Lung (tissue), 11 donors: ENCODE measurements at regions not wholly inside any gene's neighbourhood (a gene's known extent, or its start where the extent isn't known, plus 50 kb on each side); places are given as distances from the start of the nearest gene placed in this dataset.

ENCODE experiments used
- ATAC-seq: fragments of 200-7000 bp; cut with Tn5 transposase; one replicate; pipeline ENCODE4 v1.9.1; 2020; ENCODE audit warnings: moderate number of reproducible peaks; ENCODE audit not compliant: insufficient read depth, low FRiP score
- DNase-seq, 3 donors: peaks; one replicate each; pipeline ENCODE4 v3.0.0-alpha.2; 2013 to 2017
- H3K27ac ChIP-seq, 2 donors: one replicate each; pipeline ENCODE4 v1.5.1; 2013; ENCODE audit warnings: mild to moderate bottlenecking in 2 of 2, moderate library complexity in 2 of 2, control low read depth in 1 of 2, inconsistent platforms in 1 of 2, low read depth in 1 of 2, low read length in 1 of 2
- H3K27me3 ChIP-seq, 3 donors: one replicate each; pipeline ENCODE4 v1.5.1; 2013; ENCODE audit warnings: low read length in 2 of 3; ENCODE audit not compliant: control insufficient read depth in 3 of 3, insufficient read depth in 3 of 3
- H3K36me3 ChIP-seq, 4 donors: one replicate each; pipeline ENCODE4 v1.5.1; 2013; ENCODE audit warnings: low read length in 4 of 4, mild to moderate bottlenecking in 1 of 4, moderate library complexity in 1 of 4; ENCODE audit not compliant: control insufficient read depth in 4 of 4, insufficient read depth in 4 of 4
- H3K4me1 ChIP-seq, 5 donors: one replicate each; pipeline ENCODE4 v1.5.1; 2013; ENCODE audit warnings: low read length in 5 of 5, mild to moderate bottlenecking in 2 of 5, moderate library complexity in 1 of 5; ENCODE audit not compliant: control insufficient read depth in 5 of 5, insufficient read depth in 5 of 5
- H3K4me3 ChIP-seq: one replicate; pipeline ENCODE4 v1.5.1; 2013; ENCODE audit warnings: mild to moderate bottlenecking, control low read depth, moderate library complexity
- H3K9ac ChIP-seq, 2 donors: one replicate each; pipeline ENCODE4 v1.5.1; 2013; ENCODE audit warnings: low read length in 2 of 2, control low read depth in 1 of 2; ENCODE audit not compliant: insufficient read depth in 1 of 2
- H3K9me3 ChIP-seq, 4 donors: one replicate each; pipeline ENCODE4 v1.5.1; 2013; ENCODE audit warnings: low read length in 3 of 4, mild to moderate bottlenecking in 1 of 4, moderate library complexity in 1 of 4; ENCODE audit not compliant: control insufficient read depth in 4 of 4, insufficient read depth in 3 of 4
- WGBS, 2 donors: extraction: QIAGEN DNeasy Blood & Tissue Kit; methylation state at CpG; one replicate each; pipeline ENCODE4 v1.1.7; 2013; 5-methylcytosine and 5-hydroxymethylcytosine counted together
- TF ChIP-seq, protein P1 (sequence below): IDR thresholded peaks from 2 replicates; pipeline ENCODE4 v1.5.1; 2012; ENCODE audit warnings: mild to moderate bottlenecking; ENCODE audit errors: control extremely low read depth, extremely low read depth
- donor health status: control.
- donor health status: control.
- donor health status: Bipolar disorder and iron deficiency.
- donor health status: healthy.
- donor health status: DM: yes; HTN: yes; CAD: no.

- ATAC-seq (no peak), DNase-seq (no peak)
- TF ChIP-seq, protein P1, sequence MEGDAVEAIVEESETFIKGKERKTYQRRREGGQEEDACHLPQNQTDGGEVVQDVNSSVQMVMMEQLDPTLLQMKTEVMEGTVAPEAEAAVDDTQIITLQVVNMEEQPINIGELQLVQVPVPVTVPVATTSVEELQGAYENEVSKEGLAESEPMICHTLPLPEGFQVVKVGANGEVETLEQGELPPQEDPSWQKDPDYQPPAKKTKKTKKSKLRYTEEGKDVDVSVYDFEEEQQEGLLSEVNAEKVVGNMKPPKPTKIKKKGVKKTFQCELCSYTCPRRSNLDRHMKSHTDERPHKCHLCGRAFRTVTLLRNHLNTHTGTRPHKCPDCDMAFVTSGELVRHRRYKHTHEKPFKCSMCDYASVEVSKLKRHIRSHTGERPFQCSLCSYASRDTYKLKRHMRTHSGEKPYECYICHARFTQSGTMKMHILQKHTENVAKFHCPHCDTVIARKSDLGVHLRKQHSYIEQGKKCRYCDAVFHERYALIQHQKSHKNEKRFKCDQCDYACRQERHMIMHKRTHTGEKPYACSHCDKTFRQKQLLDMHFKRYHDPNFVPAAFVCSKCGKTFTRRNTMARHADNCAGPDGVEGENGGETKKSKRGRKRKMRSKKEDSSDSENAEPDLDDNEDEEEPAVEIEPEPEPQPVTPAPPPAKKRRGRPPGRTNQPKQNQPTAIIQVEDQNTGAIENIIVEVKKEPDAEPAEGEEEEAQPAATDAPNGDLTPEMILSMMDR: no peak
- no peaks in the 10 kb centered on the region for H3K27me3 ChIP-seq
- no peaks in the 10 kb centered on the region for H3K9me3 ChIP-seq
- no peaks in the 10 kb centered on the region for H3K36me3 ChIP-seq
- H3K27ac ChIP-seq: no peak overlapping the region
- H3K4me3 ChIP-seq: no peak overlapping the region
- H3K9ac ChIP-seq: no peak overlapping the region
- H3K4me1 ChIP-seq: no peaks in the 10 kb centered on the region
Observed at GRCh38 chr6:120534954-120535353, 799.3 kb downstream of the TBC1D32 start.

DNA sequence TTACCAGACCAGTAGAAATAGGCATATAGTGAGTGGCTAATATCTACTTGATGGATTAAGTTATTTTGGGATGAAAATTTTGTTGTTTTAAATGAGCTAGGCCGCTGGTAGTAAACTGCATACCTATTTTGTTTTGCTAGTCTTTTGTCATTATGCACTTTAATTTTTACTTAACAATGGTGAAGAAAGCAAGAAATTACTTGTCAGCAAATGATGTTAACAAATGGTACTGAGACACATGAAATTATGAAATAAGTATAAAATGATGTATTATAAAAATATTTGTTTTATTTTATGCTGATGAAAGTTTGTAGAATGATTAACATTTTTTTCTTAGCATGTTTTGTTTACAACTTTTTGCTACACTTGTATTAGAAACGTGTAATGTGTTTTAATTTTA lies 807.7 kb downstream of the TBC1D32 start:
- no peaks in the 10 kb centered on the region for H3K36me3 ChIP-seq
- no peak overlapping the region for H3K9ac ChIP-seq
- DNase-seq: no peak
- H3K4me1 ChIP-seq: no peaks in the 10 kb centered on the region
- no peak overlapping the region for H3K4me3 ChIP-seq
- TF ChIP-seq, protein P1: no peak
- 81% methylated on average over 2 of the region's 2 CpGs for WGBS, 2 donors
- no peaks in the 10 kb centered on the region for H3K27me3 ChIP-seq
- H3K9me3 ChIP-seq: peaks cover 0 to 3% (median 0%) of the 10 kb centered on the region in 4 donors
- ATAC-seq: no peak
- no peak overlapping the region for H3K27ac ChIP-seq

GRCh38 chr6:120514544-120514943 lies 819.7 kb downstream of the TBC1D32 start:
- Histone ChIP-seq H3K4me3 (no peak overlapping the region), H3K27me3 (no peaks in the 10 kb centered on the region), H3K36me3 (no peaks in the 10 kb centered on the region), H3K4me1 (no peaks in the 10 kb centered on the region), H3K9ac (no peak overlapping the region), H3K27ac (no peak overlapping the region), H3K9me3 (no peaks in the 10 kb centered on the region)
- 92 to 94% methylated on average over 1 of the region's 1 CpG for WGBS, 2 donors
- DNase-seq (no peak), ATAC-seq (no peak)
- TF ChIP-seq, protein P1: no peak

DNA sequence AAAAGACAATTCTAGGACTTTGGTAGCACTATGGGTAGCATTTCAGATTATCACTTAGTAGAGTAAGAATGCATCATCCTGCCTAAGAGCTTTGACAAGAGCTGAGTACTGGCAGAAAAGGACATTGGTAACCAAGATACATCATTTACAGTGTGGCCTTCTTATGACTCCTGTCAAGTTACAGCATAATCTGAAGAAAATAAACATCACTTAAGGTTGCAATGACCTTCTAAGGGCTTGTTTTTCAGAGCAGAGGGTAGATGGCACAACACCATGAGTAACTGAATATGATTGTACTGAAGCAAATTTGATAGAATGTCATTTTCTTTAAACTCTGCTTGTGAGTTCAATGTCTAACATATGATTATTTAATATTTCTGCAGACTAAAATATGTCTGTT lies 822.6 kb downstream of the TBC1D32 start:
- H3K36me3 ChIP-seq: no peaks in the 10 kb centered on the region

More for the DNA sequence above, 822.6 kb downstream of the TBC1D32 start:
- ATAC-seq (no peak), DNase-seq (no peak)
- Histone ChIP-seq H3K4me1 (no peaks in the 10 kb centered on the region), H3K27ac (no peak overlapping the region), H3K9me3 (no peaks in the 10 kb centered on the region), H3K9ac (no peak overlapping the region), H3K4me3 (no peak overlapping the region), H3K27me3 (no peaks in the 10 kb centered on the region)
- TF ChIP-seq, protein P1: no peak
